ENCODE measurements at regions not wholly inside any gene's neighbourhood (a gene's known extent, or its start where the extent isn't known, plus 50 kb on each side); places are given as distances from the start of the nearest gene placed in this dataset.

GRCh38 chr10:62550173-62550572, 176.0 kb downstream of the ZNF365 start:
- no peak for DNase-seq (ENCODE audit: low read depth)

GRCh38 chr10:62554632-62555199, 180.5 kb downstream of the ZNF365 start:
- DNase-seq (ENCODE audit: low read depth) = no peak

GRCh38 chr10:62559481-62560200, 185.5 kb downstream of the ZNF365 start:
- DNase-seq (ENCODE audit: low read depth) = no peak

- no peak for DNase-seq (ENCODE audit: low read depth)
Observed at GRCh38 chr10:62560201-62560819, 186.1 kb downstream of the ZNF365 start.

- no peak for DNase-seq (ENCODE audit: low read depth)
Observed at GRCh38 chr10:62561151-62561550, 187.0 kb downstream of the ZNF365 start.

- DNase-seq (ENCODE audit: low read depth) = no peak
Observed at GRCh38 chr10:62562101-62562500, 187.9 kb downstream of the ZNF365 start.

GRCh38 chr10:62562795-62563194, 188.6 kb downstream of the ZNF365 start:
- DNase-seq (ENCODE audit: low read depth) = no peak

- no peak for DNase-seq (ENCODE audit: low read depth)
Observed at GRCh38 chr10:62573929-62574328, 199.8 kb downstream of the ZNF365 start.

- DNase-seq (ENCODE audit: low read depth) = no peak
Observed at GRCh38 chr10:62577076-62577475, 202.9 kb downstream of the ZNF365 start.

- no peak for DNase-seq (ENCODE audit: low read depth)
Observed at GRCh38 chr10:62577666-62578291, 203.6 kb downstream of the ZNF365 start.

GRCh38 chr10:62578301-62578700, 204.1 kb downstream of the ZNF365 start:
- DNase-seq (ENCODE audit: low read depth) = no peak

- DNase-seq (ENCODE audit: low read depth) = no peak
Observed at GRCh38 chr10:62578916-62579315, 204.7 kb downstream of the ZNF365 start.

- DNase-seq (ENCODE audit: low read depth) = no peak
Observed at GRCh38 chr10:62580396-62580795, 206.2 kb downstream of the ZNF365 start.

GRCh38 chr10:62581351-62581750, 207.2 kb downstream of the ZNF365 start:
- no peak for DNase-seq (ENCODE audit: low read depth)

- DNase-seq (ENCODE audit: low read depth) = no peak
Observed at GRCh38 chr10:62582101-62582705, 208.0 kb downstream of the ZNF365 start.

- DNase-seq (ENCODE audit: low read depth) = no peak
Observed at GRCh38 chr10:62582804-62583208, 208.6 kb downstream of the ZNF365 start.

GRCh38 chr10:62583876-62584615, 209.9 kb downstream of the ZNF365 start:
- DNase-seq (ENCODE audit: low read depth) = no peak

- DNase-seq (ENCODE audit: low read depth) = no peak
Observed at GRCh38 chr10:62584731-62585130, 210.6 kb downstream of the ZNF365 start.

GRCh38 chr10:62585211-62585775, 211.1 kb downstream of the ZNF365 start:
- DNase-seq (ENCODE audit: low read depth) = no peak

- no peak for DNase-seq (ENCODE audit: low read depth)
Observed at GRCh38 chr10:62587011-62587410, 212.8 kb downstream of the ZNF365 start.

GRCh38 chr10:62588116-62588515, 213.9 kb downstream of the ZNF365 start:
- no peak for DNase-seq (ENCODE audit: low read depth)

- DNase-seq (ENCODE audit: low read depth) = no peak
Observed at GRCh38 chr10:62589689-62590088, 214.8 kb upstream of the ADO start.
